ENCODE measurements at regions not wholly inside any gene's neighbourhood (a gene's known extent, or its start where the extent isn't known, plus 50 kb on each side); places are given as distances from the start of the nearest gene placed in this dataset.
A peak's percentile ranks its signal among the peaks of the same experiment; 100 is the strongest.

- Histone ChIP-seq H3K36me3 (no peaks in the 10 kb centered on the region), H3K4me3 (no peak overlapping the region), H3K4me1 (no peaks in the 10 kb centered on the region), H3K9me3 (no peaks in the 10 kb centered on the region), H3K27me3 (no peaks in the 10 kb centered on the region), H3K27ac (no peak overlapping the region)
- TF ChIP-seq POLR2AphosphoS5 (IDR thresholded peaks at IDR 0.05): no peak
- no peak for TF ChIP-seq CTCF (IDR thresholded peaks at IDR 0.05)
- no peak for TF ChIP-seq EP300 (IDR thresholded peaks at IDR 0.05)
- TF ChIP-seq POLR2A (IDR thresholded peaks at IDR 0.05): no peak
- intact Hi-C loops (cut with DNase I; ENCODE audit: low total_unique reads): no loop called here
- peak in 1 of 2 donors; percentile 17 for DNase-seq
- WGBS, 5 donors: 74 to 78% (median 75%) methylated on average over 5 of the region's 5 CpGs
Observed at GRCh38 chr2:204059016-204059415, 122.5 kb downstream of the ICOS start.

- 56 to 71% (median 59%) methylated on average over 4 of the region's 4 CpGs for WGBS, 5 donors
Observed at GRCh38 chr2:204060841-204061240, 124.3 kb downstream of the ICOS start.

GRCh38 chr2:204061241-204061640 is 124.7 kb downstream of the ICOS start:
- Histone ChIP-seq H3K27ac (no peak overlapping the region), H3K9me3 (no peaks in the 10 kb centered on the region), H3K4me3 (no peak overlapping the region), H3K27me3 (peaks cover 0 to 4% (median 0%) of the 10 kb centered on the region in 3 donors), H3K36me3 (no peaks in the 10 kb centered on the region), H3K4me1 (no peaks in the 10 kb centered on the region)
- intact Hi-C loops (cut with DNase I; ENCODE audit: low total_unique reads): no loop called here
- DNase-seq: no peak
- no peak for TF ChIP-seq EP300 (IDR thresholded peaks at IDR 0.05)
- TF ChIP-seq CTCF (IDR thresholded peaks at IDR 0.05): no peak
- no peak for TF ChIP-seq POLR2A (IDR thresholded peaks at IDR 0.05)
- TF ChIP-seq POLR2AphosphoS5 (IDR thresholded peaks at IDR 0.05): no peak
- WGBS, 5 donors: 83 to 89% (median 86%) methylated on average over 4 of the region's 4 CpGs

More at GRCh38 chr2:204060841-204061240, 124.3 kb downstream of the ICOS start:
- no peak overlapping the region for H3K4me3 ChIP-seq
- H3K4me1 ChIP-seq: no peaks in the 10 kb centered on the region
- H3K36me3 ChIP-seq: no peaks in the 10 kb centered on the region
- TF ChIP-seq EP300 (IDR thresholded peaks at IDR 0.05) (no peak), POLR2AphosphoS5 (IDR thresholded peaks at IDR 0.05) (no peak), POLR2A (IDR thresholded peaks at IDR 0.05) (no peak), CTCF (IDR thresholded peaks at IDR 0.05) (no peak)
- intact Hi-C loops (cut with DNase I; ENCODE audit: low total_unique reads): no loop called here
- H3K27me3 ChIP-seq: peaks cover 0 to 4% (median 0%) of the 10 kb centered on the region in 3 donors
- no peak overlapping the region for H3K27ac ChIP-seq
- no peaks in the 10 kb centered on the region for H3K9me3 ChIP-seq
- DNase-seq: no peak

- no peak for DNase-seq
- Histone ChIP-seq H3K27me3 (peaks cover 0 to 4% (median 0%) of the 10 kb centered on the region in 3 donors), H3K36me3 (no peaks in the 10 kb centered on the region), H3K4me3 (no peak overlapping the region), H3K4me1 (no peaks in the 10 kb centered on the region), H3K9me3 (no peaks in the 10 kb centered on the region), H3K27ac (no peak overlapping the region)
- intact Hi-C loops (cut with DNase I; ENCODE audit: low total_unique reads): no loop called here
- WGBS, 5 donors: 94 to 99% (median 97%) methylated on average over 5 of the region's 5 CpGs
- no peak for TF ChIP-seq EP300 (IDR thresholded peaks at IDR 0.05)
- no peak for TF ChIP-seq POLR2A (IDR thresholded peaks at IDR 0.05)
- no peak for TF ChIP-seq POLR2AphosphoS5 (IDR thresholded peaks at IDR 0.05)
- TF ChIP-seq CTCF (IDR thresholded peaks at IDR 0.05): no peak
Observed at GRCh38 chr2:204064119-204064518, 127.6 kb downstream of the ICOS start.

Data from stomach (tissue), 8 donors.